Hepatocyte (in vitro differentiated cells): ENCODE measurements at regions not wholly inside any gene's neighbourhood (a gene's known extent, or its start where the extent isn't known, plus 50 kb on each side); places are given as distances from the start of the nearest gene placed in this dataset.

ENCODE experiments used
- EZH2 ChIP-seq: fragments of 200-600 bp; sonication (generic); IDR thresholded peaks from 2 replicates; pipeline ENCODE4 v1.6.1; 2016; ENCODE audit warnings: antibody characterized with exemption, mild to moderate bottlenecking, borderline replicate concordance
- TF ChIP-seq, protein P1 (sequence below): fragments of 200-600 bp; sonication (generic); IDR thresholded peaks from 2 replicates; pipeline ENCODE4 v1.5.1; 2016; ENCODE audit warnings: antibody characterized with exemption, mild to moderate bottlenecking; ENCODE audit not compliant: poor library complexity

- TF ChIP-seq, protein P1, sequence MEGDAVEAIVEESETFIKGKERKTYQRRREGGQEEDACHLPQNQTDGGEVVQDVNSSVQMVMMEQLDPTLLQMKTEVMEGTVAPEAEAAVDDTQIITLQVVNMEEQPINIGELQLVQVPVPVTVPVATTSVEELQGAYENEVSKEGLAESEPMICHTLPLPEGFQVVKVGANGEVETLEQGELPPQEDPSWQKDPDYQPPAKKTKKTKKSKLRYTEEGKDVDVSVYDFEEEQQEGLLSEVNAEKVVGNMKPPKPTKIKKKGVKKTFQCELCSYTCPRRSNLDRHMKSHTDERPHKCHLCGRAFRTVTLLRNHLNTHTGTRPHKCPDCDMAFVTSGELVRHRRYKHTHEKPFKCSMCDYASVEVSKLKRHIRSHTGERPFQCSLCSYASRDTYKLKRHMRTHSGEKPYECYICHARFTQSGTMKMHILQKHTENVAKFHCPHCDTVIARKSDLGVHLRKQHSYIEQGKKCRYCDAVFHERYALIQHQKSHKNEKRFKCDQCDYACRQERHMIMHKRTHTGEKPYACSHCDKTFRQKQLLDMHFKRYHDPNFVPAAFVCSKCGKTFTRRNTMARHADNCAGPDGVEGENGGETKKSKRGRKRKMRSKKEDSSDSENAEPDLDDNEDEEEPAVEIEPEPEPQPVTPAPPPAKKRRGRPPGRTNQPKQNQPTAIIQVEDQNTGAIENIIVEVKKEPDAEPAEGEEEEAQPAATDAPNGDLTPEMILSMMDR, result no peak
- no peak for TF ChIP-seq EZH2
These were observed 324.4 kb downstream of the PRELID2 start for GRCh38 chr5:145510769-145511168.
